Mucosa of gallbladder (tissue), 1 donor: ENCODE measurements at regions not wholly inside any gene's neighbourhood (a gene's known extent, or its start where the extent isn't known, plus 50 kb on each side); places are given as distances from the start of the nearest gene placed in this dataset.
"Not testable (repeated sequence)": the region's sequence is repeated elsewhere in the genome, so short reads cannot be mapped to it uniquely, and the experiment has no call there.

Experiments
- DNase-seq: peaks from one replicate; pipeline ENCODE4 v3.0.0-alpha.2; 2020; ENCODE audit warnings: low spot score
- donor health status: DM: no; HTN: no; CAD: no.

DNA sequence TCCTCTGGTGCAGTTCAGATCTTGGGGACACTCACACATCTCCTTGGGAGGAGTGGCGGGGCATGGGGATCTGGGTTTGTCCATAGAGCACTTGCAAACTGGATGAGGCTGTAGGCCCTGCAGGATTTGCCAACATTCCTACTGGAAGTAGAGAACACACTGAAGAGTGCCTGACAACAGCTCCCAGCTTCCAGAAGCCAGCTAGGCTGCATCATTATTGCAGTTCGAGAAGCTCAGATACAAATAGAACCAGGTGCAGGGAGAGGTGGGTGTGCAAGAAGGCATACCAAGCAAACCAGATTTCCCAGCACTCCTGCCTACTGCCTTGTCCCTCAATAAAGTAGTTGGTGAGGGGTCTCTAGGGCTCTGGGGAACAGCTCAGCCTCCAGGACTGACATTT is 52.5 kb downstream of the RHOB start:
- no peak for DNase-seq

DNA sequence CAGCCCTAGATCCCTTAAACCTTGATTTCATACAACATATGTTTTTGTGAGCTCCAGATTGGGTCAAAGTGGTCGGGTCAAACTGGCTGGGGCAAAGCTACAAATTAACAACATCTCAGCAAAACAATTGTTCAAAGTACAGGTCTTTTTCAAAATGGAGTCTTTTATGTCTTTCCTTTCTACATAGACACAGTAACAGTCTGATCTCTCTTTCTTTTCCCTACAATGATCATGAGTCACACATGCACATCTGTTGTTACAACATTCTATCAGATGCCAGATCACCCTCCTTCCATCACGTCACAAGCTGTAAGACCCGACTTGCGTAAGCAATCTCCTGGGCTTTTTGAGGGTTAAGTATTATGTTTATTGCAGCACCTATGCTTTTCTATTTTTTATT is 55.1 kb downstream of the RHOB start:
- no peak for DNase-seq

DNA sequence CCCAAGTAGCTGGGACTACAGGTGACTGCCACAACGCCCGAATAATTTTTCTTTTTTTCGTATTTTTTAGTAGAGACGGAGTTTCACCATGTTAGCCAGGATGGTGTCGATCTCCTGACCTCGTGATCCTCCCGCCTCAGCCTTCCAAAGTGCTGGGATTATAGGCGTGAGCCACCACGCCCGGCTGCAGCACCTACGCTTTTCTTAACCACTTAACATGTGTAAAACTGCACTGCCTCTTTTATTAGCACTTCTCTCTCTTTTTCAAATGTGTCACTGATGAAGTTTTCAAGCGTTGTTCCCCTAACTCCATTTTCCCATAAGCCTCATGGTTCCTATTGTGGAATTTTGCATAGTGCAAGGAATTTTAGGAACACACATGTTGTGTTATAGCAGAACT is 55.6 kb downstream of the RHOB start:
- not testable (repeated sequence) for DNase-seq

DNA sequence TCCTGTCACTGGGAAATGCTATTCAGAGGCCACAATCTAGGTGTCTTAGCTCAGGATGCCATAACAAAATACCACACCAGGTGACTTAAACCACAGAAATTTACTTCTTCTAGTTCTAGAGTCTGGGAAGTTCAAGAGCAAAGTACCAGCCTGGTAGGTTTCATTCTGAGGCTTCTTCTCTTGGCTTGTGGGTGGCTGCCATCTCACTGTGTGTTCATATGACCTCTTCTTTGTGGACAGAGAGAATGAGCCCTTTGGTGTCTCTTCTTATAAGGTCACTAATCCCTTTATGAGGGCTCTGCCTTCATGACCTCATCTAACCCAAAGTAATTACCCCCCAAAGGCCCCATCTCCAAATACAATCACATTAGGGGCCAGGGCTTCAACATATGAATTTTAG is 57.3 kb downstream of the RHOB start:
- DNase-seq: no peak

DNA sequence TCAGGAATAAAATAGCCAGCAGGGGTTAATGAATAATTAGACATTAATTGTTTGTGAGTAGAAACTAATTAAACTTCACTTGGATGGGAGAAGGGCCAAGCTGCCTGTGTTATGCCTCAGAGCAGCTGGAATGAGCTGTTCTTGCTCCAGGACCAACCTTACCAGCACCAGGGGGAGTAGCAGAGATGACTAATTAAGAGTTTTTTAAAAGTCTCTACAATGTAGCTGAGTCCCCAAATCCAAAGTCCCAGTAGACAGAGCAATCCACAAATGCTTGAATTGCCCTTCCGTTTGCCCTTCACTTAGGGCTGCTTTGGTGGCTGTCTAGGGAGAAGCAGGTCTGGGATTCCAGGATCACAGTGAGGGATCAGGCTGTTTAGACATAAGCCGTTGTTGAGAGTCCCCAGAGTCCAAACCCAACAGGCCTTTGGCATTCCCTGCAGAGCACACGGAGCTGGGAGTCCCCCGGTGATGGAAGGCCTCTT is 59.4 kb downstream of the RHOB start:
- no peak for DNase-seq

DNA sequence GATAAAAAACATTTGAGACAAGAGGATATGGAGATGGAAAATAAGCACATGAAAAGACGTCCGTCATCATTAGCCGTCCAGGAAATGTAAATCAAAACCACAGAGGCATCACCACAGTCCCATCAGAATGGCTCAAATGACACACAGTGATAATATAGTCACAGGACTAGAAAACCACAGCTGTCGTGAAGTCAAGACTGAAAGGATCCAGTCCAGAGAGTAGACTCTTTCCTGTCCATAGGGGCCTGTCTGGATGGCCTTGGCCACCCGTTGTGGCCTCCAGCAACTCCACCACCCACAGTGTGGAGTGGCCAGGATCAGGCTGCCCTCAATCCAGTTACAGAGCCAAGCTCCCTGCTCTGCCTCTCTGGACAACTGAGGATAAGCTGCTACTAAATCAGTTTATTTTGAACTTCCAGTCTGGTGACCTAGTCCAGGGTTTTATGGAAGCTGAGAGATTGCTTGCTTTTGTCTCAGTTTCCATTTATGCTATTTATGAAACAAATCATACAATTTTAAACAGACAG is 60.4 kb downstream of the RHOB start:
- DNase-seq: no peak

DNA sequence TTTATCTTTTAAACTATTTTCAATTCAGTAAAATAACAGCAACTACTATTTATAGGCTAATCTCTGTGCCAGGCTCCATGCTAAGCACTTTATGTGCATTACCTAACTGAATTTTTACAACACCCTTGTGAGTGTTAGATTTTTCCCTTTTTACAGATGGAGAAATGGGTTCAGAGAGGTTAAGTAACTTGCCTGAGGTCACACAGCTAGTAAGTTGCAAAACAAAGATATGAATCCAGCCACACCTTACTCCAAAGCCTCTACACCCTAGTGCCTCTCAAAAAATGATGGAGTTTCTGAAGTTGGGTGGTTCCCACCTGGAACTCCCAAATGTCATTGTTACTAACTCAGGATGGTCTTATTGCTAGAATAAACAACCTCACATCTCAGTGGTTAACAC is 60.8 kb downstream of the RHOB start:
- no peak for DNase-seq

DNA sequence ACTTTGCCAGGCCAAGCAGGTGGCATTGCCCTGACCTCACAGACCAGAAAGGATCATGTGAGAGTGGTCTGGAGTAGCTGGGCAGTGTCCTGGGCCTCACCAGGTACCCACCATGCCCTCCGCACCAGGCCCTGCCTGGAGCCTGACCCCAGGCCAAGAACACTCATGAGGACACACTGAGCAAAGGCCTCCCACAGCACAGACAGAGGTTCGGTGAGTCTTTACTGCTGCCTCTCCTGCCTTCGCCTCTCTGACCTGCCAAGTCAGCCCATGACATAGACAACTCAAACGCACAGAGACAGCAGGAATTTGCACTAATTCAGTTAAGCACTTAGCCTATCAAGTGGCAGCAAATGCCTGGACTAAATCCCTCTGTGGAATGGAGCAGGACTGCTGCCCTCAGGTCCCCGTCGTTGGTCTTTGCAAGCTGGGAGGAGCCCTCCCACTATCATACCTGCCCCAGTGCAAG is 62.5 kb downstream of the RHOB start:
- DNase-seq: no peak

DNA sequence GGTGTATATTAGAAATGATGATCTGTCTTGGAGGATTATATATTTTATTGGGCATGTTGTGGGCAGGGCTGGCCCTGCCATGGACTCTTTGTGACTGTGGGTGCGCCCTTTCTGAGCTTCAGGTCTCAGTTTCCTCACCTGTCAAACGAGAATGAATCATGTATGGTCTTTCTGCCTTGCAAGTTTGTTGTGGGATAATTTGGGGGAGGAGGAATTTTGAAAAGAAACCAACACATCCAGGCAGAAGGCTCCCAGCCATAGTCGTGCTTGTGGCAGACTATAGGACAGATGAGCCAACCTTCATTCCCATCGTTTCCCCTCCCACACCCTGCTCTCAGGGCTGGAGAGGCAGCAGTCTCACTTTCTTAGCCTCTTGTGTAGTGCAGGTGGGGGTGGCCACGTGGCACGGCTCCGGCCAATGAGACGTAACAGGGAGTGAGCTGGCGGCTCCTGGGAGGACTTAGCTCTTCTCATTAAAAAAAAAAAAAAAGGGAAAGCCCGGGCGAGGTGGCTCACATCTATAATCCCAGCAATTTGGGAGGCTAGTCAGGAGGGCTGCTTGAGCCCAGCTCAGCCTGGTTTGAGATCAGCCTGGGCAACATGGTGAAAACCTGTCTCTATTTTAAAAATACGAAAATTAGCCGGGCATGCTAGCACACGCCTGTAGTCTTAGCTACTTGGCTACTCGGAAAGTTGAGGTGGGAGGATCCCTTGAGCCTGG is 63.1 kb downstream of the RHOB start:
- peak; percentile 66 for DNase-seq

DNA sequence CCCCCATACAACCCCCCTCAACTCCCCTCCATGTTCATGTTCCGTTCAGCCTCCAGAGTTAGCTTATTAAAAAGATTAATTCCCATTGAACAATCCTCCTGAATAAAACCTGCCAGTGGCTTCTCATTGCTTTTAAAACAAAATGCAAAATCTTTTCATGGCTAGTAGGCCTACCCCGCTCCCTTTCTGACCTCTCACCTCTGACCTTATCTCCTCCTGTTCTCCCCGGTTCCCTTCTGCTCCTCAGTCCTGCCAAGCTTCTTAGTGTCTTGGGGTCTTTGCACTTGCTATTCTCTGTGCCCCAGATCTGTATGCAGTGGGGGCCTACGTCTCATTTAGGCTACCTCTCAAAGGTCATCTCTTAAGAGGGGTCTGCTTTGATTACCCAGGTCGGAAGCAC is 64.3 kb downstream of the RHOB start:
- DNase-seq: no peak

DNA sequence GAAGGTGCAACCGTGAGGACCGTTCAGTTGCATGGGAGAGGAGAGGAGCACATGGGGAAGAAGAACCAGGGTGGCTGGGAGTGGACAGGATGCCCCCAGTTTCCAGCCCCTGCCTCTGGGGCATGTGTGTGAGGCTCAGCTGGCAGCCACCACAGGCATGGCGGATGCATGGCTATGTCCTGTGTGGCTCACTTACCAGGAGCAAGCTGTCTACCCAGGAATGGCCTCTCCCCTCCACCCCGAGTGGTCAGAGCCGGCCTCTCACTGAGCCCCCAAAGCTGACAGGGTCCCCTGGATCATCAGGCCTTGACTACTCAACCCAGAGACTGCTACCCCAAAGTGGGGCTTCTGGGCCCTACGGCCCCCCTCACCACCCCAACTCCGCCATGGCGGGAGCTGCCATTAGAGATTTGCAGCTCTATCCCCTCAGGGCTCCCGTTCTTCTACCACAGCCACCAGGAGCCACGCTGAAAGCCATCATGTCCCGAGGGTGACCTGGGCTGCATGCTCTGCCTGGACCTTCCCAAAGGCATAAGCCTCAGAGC is 65.3 kb downstream of the RHOB start:
- DNase-seq: no peak

DNA sequence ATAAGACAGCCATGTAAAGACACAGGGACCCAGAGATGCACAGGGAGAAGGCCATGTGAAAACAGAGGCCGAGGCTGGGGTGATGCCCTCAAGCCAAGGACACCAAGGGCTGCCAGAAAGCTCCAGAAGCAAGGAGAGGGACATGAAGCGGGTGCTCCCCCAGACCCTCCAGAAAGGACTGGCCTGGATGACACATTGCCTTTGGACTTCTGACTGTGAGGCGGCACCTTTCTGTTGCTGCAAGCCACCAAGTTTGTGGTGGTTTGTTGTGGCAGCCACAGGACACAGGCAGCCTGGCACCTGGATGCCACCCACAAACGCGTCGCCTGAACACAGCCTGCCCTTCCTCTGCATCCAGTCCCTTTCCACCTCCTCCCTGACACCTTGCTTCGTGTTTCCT is 67.1 kb downstream of the RHOB start:
- no peak for DNase-seq

DNA sequence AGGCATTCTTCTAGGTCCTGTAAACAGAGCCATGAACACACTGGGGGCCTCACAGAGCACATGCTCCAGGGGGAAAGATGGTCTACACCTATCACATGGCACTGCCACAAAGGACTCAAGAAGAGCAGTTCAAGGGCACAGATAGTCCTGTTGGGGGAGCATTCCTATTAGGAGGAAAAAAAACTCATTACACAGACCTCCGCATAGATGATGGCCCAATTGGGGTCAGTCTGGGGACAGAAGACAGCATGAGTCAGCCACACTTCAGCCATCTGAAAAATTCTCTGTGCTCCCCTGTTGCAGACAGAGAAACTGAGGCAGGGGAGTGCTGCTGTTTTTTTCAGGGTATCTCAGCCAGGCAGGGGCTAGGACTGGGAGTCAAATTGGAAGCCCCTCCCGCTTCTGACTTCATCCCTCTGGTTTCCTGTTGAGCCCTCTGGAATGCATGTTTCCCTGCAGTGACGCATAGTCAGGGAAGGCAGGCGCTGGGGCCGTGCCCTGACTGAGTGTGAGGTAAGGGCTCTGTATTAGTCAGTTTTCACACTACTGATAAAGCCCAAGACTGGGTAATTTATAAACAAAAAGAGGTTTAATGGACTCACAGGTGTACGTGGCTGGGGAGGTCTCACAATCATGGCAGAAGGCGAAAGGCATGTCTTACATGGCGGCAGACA is 67.9 kb downstream of the RHOB start:
- peak; percentile 48 for DNase-seq

DNA sequence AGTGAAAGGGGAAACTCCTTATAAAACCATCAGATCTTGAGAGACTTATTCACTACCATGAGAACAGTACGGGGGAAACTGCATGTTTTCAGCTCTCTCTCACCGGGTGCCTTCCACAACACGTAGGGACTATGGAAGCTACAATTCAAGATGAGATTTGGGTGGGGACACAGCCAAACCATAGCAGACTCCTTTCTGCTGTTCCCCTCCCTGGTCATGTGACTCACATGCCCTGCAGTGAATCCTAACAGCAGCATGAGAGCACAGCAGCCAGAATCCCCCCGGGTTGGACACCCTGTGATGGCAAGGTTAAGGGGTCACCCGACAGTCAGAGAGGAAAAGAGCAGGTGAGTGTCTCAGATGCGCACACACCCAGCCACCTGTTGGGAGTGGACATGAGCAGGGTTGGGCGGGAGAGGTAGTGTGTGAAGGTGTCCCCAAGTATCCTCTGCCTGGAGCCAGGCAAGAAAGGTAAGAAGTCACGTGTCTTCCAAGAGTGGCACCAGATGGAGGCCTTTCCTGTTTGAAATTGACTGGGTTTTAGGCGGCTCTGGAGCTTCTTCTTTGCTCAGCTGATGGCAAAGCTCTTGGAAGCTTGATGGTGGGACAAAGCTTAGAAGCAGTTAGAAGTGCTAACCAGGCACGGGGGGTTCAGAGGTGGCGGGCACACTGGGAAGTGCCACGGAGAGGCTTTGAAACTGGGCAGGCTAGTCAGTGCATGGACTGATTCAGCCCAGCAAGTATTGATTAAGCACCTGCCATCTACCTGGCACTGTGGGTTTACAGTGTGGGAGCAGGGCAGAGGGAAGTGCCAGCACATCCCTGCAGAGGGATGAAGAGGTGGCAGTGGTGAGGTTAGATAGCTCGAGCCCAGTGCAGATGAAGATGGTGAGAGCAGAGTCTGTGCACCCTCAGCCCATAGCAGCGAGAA is 68.7 kb downstream of the RHOB start:
- DNase-seq: no peak

DNA sequence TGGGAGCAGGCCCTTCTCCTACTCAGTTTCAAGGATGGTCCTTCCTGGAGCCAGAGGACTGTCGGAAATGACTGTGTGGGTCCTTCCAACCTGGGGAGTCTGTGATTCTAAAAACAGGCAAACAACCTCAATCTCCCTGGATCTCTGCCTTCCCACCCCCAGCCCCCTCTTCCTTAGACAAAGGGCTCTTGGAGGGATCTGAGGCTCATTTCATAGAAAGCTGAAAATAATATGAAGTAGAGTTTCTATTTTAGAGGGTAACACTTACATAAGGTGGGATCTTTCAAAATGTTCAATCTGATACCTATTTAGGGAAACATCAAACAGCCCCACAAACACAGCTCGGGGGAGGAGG is 69.4 kb downstream of the RHOB start:
- DNase-seq: no peak

DNA sequence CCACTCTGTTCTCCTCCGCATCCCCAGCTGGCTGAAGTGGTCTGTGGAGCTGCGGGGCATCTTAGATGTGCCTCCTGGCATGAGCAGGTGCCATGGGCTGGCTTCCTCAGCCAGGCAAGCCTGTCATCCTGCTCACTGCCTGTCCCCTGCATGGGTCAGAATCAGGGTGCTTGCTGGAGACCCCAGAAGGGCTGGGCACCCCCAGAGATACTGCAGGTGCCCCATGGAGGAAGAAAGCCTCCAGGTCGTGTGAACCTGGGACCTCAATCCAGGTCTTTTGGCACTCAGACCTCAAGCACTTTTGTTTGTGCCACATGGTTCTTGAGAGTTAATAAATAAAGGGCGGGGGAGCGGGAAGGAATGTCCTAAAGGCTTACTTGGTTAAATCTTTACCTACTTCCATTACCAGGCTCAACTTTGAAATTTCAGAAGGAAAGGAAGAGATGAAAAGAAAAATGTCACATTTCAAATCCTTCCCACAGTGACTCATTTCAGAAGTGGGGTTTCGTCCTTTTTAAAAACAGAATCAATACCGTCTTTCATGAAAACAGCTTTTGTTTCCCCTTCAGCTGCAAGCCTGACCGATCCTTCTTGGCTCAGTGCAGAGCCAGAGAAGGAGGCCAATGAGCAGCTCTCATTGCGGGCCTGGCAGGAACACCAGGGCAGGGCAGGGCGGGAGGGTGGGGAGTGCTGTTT is 69.9 kb downstream of the RHOB start:
- no peak for DNase-seq

DNA sequence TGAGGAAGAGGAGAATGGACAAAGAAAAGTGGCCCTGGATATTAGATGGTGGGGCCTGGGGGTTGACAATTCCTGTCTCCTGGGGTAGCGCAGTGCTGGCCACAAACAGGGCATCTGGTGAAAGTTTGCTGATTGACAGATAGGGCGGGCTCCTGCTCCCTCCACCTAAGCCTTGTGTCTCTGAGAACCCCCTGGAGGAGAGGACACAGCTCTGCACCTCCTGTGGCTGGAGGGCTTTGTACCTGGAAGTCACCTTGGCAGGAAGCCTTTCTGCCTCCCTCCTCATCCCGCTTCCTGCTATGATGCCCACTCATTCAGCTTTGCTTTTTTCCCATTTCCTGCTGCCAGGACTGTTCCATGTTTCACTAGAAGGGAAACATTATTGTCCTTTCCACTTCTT is 72.4 kb downstream of the RHOB start:
- no peak for DNase-seq

DNA sequence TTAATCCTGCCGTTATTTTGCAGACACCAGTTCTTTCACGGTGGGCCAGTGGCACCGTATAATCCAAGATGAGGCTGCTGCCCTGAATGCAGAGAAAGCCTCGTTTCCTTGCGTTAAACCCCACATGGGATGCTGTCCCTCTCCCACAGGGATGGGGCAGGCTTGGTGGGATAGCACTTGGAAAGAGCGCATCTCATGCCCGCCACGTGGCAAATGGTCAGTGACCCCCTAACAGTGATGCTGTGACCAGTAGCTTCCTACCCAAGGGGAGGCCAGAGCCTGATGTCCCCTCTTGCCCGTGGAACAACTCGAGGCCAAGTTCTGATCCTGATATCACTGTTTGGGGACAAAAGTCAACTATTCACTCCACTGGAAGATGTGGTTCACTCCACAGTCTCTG is 73.3 kb downstream of the RHOB start:
- no peak for DNase-seq

DNA sequence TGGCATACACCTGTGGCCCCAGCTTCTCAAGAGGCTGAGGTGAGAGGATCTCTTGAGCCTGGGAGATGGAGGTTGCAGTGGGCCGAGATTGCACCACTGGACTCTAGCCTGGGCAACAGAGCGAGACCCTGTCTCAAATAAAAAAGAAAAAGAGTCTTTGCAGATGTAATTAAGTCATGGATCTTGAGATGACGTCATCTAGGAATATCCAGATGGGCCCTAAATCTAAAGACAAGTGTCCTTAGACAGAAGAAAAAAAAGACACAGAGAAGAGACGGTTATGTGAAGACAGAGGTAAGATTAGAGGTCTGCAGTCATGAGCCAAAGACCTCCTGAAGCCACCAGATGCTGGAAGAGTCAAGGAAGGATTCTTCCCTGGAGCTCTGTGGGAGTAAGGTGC is 74.3 kb downstream of the RHOB start:
- no peak for DNase-seq

DNA sequence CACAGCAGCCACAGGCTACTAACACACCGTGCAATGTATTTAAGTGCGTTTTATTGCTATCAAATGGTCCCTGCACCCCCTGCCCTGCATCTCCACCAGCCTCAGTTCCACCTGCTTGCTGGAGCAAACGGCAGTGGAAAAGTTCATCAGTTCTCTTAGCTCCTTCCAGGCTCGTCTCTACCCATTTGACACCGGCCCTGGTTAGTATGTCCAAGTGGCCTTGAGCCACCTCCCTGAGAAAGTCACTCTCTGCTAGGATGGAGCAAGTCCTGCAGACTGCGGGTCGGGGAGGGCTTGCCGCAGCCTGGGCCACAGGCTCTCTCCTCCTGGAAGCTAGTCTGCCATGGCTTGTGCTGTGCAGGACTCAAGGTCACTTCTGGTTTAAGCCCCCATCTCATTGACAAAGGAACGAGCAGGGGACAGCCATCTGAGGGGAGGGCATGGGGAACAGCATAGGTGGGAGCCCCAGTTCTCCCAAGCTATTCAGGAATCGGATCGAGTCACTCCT is 74.9 kb downstream of the RHOB start:
- DNase-seq: no peak
